ENCODE measurements at regions not wholly inside any gene's neighbourhood (a gene's known extent, or its start where the extent isn't known, plus 50 kb on each side); places are given as distances from the start of the nearest gene placed in this dataset.
A peak's percentile ranks its signal among the peaks of the same experiment; 100 is the strongest.

DNA sequence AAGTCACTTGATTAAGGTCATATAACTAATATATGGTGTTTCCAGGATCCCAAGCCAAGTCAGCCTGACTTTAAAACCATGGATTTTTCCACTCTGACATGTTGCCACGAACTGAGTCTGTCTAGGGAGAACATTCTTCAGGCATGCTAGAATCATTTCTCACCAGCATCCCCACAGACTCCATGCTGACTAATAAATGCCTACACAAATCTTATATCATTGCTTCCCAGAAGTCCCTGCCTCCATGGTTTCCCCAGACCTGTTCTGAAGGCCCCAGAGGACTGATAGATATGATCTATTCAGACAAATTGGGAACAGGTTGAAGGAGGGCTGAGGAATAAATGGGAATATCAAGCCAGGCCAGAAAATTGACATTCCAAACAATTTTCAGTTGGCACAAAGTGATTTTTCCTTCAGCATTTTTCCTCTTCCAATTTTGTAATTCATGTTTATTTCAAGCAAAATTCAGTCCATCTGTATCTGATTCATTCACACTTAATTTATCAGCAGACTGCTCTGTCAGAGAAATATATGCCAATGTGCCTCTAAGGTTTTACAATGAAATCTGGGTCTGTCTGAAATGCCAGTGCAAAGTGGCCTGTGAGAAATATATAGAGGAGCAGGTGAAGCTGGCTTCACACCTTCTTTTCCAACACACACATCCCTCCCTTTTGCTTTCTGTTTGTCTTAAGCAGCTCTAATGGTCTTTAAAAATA lies 413.6 kb upstream of the TNC start:
- 31 to 76% methylated on average over 1 of the region's 1 CpG for WGBS, 2 donors
- Histone ChIP-seq H3K27ac (no peak overlapping the region), H3K27me3 (no peaks in the 10 kb centered on the region), H3K4me1 (no peaks in the 10 kb centered on the region), H3K4me3 (no peak overlapping the region), H3K36me3 (no peaks in the 10 kb centered on the region), H3K9me3 (no peaks in the 10 kb centered on the region)
- DNase-seq = no peak
- peak in 1 of 2 donors; percentile 85 for ATAC-seq (ENCODE audit: low FRiP score in 2 of 2)
- TF ChIP-seq EP300 (IDR thresholded peaks at IDR 0.05) (no peak), POLR2AphosphoS5 (IDR thresholded peaks at IDR 0.05) (no peak), POLR2A (IDR thresholded peaks at IDR 0.05) (no peak)
- TF ChIP-seq, protein P1, sequence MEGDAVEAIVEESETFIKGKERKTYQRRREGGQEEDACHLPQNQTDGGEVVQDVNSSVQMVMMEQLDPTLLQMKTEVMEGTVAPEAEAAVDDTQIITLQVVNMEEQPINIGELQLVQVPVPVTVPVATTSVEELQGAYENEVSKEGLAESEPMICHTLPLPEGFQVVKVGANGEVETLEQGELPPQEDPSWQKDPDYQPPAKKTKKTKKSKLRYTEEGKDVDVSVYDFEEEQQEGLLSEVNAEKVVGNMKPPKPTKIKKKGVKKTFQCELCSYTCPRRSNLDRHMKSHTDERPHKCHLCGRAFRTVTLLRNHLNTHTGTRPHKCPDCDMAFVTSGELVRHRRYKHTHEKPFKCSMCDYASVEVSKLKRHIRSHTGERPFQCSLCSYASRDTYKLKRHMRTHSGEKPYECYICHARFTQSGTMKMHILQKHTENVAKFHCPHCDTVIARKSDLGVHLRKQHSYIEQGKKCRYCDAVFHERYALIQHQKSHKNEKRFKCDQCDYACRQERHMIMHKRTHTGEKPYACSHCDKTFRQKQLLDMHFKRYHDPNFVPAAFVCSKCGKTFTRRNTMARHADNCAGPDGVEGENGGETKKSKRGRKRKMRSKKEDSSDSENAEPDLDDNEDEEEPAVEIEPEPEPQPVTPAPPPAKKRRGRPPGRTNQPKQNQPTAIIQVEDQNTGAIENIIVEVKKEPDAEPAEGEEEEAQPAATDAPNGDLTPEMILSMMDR (IDR thresholded peaks at IDR 0.05) = no peak

DNA sequence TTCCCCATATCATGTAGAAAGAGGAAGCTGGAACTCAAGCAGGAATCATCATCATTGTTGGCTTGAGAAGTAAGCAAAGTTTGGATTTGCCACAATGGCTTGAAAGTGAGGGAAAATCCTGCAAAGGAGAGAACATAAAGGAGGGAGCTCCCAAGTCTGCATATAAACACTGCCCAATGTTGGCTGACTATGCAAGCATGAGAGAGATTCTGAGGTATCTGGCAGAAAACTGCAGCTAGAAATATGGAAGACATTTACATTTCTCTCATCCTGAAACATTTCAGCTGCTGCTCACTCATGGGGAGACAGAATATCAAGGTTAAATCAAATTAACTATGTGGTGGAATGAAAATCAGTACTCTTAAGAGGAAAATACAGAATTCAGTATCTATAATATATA lies 415.6 kb upstream of the TNC start:
- H3K27ac ChIP-seq = no peak overlapping the region
- no peaks in the 10 kb centered on the region for H3K36me3 ChIP-seq
- H3K27me3 ChIP-seq = no peaks in the 10 kb centered on the region
- no peaks in the 10 kb centered on the region for H3K9me3 ChIP-seq
- no peak for DNase-seq
- H3K4me3 ChIP-seq = no peak overlapping the region
- no peak for TF ChIP-seq POLR2AphosphoS5 (IDR thresholded peaks at IDR 0.05)
- TF ChIP-seq, protein P1 (IDR thresholded peaks at IDR 0.05) = no peak
- TF ChIP-seq EP300 (IDR thresholded peaks at IDR 0.05) = no peak
- no peak for TF ChIP-seq POLR2A (IDR thresholded peaks at IDR 0.05)
- ATAC-seq (ENCODE audit: low FRiP score in 2 of 2) = no peak
- H3K4me1 ChIP-seq = no peaks in the 10 kb centered on the region

DNA sequence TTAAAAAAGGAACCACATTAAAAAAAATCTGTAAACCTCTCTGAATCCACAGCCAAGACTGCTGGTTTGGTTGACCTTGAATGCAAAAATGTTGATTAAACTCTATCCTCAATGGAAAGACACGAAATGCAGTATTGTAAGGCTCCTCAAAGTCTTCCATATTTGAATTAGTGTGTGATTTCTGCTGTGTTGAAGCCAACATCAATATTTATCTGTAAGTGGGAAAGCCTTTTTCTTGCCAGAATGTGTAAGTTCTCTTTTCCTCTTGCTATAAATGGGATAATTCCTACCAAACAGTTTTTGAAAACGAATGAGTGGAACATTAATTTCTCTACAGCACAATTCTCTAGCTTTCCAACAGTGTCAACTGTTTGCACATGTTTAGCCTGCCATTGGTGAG lies 422.1 kb upstream of the TNC start:
- no peak for TF ChIP-seq POLR2A (IDR thresholded peaks at IDR 0.05)
- TF ChIP-seq, protein P1 (IDR thresholded peaks at IDR 0.05) = no peak
- no peak for ATAC-seq (ENCODE audit: low FRiP score in 2 of 2)
- no peaks in the 10 kb centered on the region for H3K9me3 ChIP-seq
- no peak overlapping the region for H3K4me3 ChIP-seq
- DNase-seq = no peak
- H3K4me1 ChIP-seq = no peaks in the 10 kb centered on the region
- H3K27ac ChIP-seq = no peak overlapping the region
- H3K36me3 ChIP-seq = no peaks in the 10 kb centered on the region
- WGBS, 2 donors = 27 to 42% methylated on average over 2 of the region's 2 CpGs
- H3K27me3 ChIP-seq = no peaks in the 10 kb centered on the region

DNA sequence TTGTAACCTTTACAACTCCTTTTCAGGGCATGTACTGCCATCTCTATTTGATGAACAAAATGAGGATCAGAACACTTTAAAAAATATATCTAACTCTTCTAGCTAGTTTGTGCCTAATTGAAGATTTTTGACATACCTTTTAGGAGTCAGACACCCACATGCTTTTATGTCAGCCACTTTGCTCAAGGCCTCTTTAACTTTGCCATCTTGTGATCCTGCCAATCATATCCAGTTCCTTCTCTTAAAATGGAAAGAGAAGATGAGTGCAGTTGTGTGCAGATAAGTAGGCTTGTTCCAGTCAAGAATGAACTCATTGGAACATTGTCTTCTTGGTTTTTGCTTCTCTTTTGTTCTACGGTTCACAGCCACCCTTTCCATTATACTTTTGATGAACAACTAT lies 425.6 kb upstream of the TNC start:
- Histone ChIP-seq H3K27ac (no peak overlapping the region), H3K4me1 (no peaks in the 10 kb centered on the region), H3K36me3 (no peaks in the 10 kb centered on the region), H3K27me3 (no peaks in the 10 kb centered on the region), H3K9me3 (no peaks in the 10 kb centered on the region), H3K4me3 (no peak overlapping the region)
- no peak for ATAC-seq (ENCODE audit: low FRiP score in 2 of 2)
- TF ChIP-seq, protein P1 (IDR thresholded peaks at IDR 0.05) = no peak
- TF ChIP-seq POLR2AphosphoS5 (IDR thresholded peaks at IDR 0.05) (no peak), EP300 (IDR thresholded peaks at IDR 0.05) (no peak), POLR2A (IDR thresholded peaks at IDR 0.05) (no peak)
- 90 to 93% methylated on average over 1 of the region's 1 CpG for WGBS, 2 donors
- no peak for DNase-seq

DNA sequence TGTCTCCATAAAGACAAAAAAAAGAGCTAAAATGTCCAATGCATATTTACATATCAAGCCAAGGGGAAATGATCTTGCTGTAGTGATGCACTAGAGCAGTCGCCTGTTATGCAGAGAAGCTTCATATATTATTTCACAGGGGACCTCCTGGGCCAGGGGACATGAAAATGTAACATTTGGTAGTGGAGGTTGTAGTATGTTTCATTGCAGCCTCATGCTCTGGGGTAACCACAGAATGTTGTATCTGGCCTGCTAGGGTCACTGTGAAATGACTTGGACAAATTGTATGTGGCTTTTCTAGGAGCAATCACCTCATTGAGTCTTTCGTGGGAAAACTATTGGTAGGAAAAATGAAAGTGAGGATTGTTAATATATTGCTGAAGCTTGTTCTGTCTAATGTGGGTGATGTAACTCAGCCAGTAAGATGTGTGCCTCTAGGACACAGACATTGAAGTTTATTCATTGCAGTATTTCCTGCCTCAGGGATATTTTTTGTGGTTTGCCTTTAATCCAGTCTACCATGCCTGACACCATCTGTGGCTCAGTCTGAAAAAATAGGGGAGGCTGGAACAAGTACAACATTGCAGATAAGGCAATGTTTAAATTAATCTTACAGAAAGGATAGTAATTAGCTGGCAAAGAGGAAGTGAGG lies 430.8 kb upstream of the TNC start:
- H3K27ac ChIP-seq = no peak overlapping the region
- no peak overlapping the region for H3K4me3 ChIP-seq
- no peaks in the 10 kb centered on the region for H3K4me1 ChIP-seq
- WGBS, 2 donors = 35 to 60% methylated on average over 2 of the region's 2 CpGs
- H3K27me3 ChIP-seq = no peaks in the 10 kb centered on the region
- no peaks in the 10 kb centered on the region for H3K9me3 ChIP-seq
- no peaks in the 10 kb centered on the region for H3K36me3 ChIP-seq
- ATAC-seq (ENCODE audit: low FRiP score in 2 of 2) (no peak), DNase-seq (no peak)
- TF ChIP-seq POLR2A (IDR thresholded peaks at IDR 0.05) (no peak), EP300 (IDR thresholded peaks at IDR 0.05) (no peak), POLR2AphosphoS5 (IDR thresholded peaks at IDR 0.05) (no peak)
- TF ChIP-seq, protein P1 (IDR thresholded peaks at IDR 0.05) = no peak

All from upper lobe of left lung (tissue), 6 donors.